IMR-90 (cell line): ENCODE measurements at regions not wholly inside any gene's neighbourhood (a gene's known extent, or its start where the extent isn't known, plus 50 kb on each side); places are given as distances from the start of the nearest gene placed in this dataset.
A peak's percentile ranks its signal among the peaks of the same experiment; 100 is the strongest.
"Not testable (repeated sequence)": the region's sequence is repeated elsewhere in the genome, so short reads cannot be mapped to it uniquely, and the experiment has no call there.

Experiments used
- ATAC-seq: fragments of 200-7000 bp; cut with Tn5 transposase; 2 replicates; pipeline ENCODE4 v1.9.1; 2020; ENCODE audit warnings: low read depth, mild to moderate bottlenecking, moderate library complexity
- BruUV-seq: library from RNA; stranded (reverse); fragments of 400-500 nt; replicated peaks from 2 replicates; lab custom pipeline; 2021; lab: Mats Ljungman, UMichigan
- CTCF ChIA-PET: fragments of 300-600 bp; formaldehyde crosslinking; extraction: SDS; loops from one replicate; lab custom pipeline; 2021; ENCODE audit warnings: antibody characterized with exemption; lab: Yijun Ruan, JAX
- POLR2A ChIA-PET: fragments of 300-600 bp; sonication (Branson Sonifier 250); formaldehyde crosslinking; loops from one replicate; lab custom pipeline; 2022; ENCODE audit warnings: antibody characterized with exemption; ENCODE audit not compliant: unreplicated experiment; lab: Charles Lee
- DNase-seq: peaks from one replicate; pipeline ENCODE4 v3.0.0; 2013
- H2AFZ ChIP-seq: replicated peaks from 2 replicates; pipeline ENCODE3; 2013; ENCODE audit warnings: low read length, mild to moderate bottlenecking; ENCODE audit not compliant: poor library complexity
- H2AK5ac ChIP-seq: 2 replicates; pipeline ENCODE4 v1.6.1; 2013; ENCODE audit warnings: low read depth, low read length, inconsistent platforms
- H2AK9ac ChIP-seq: replicated peaks from 2 replicates; pipeline ENCODE3; 2013; ENCODE audit warnings: mild to moderate bottlenecking, low read depth, low read length, moderate library complexity; ENCODE audit not compliant: poor library complexity
- H2BK120ac ChIP-seq: 2 replicates; pipeline ENCODE4 v1.6.1; 2013; ENCODE audit warnings: low read depth, low read length, inconsistent platforms
- H2BK15ac ChIP-seq: 3 replicates; pipeline ENCODE4 v1.6.1; 2013; ENCODE audit warnings: low read depth, low read length, inconsistent platforms
- H2BK20ac ChIP-seq: 2 replicates; pipeline ENCODE4 v1.6.1; 2013; ENCODE audit warnings: low read depth, mild to moderate bottlenecking, inconsistent platforms, low read length, moderate library complexity
- H2BK5ac ChIP-seq: 2 replicates; pipeline ENCODE4 v1.6.1; 2013; ENCODE audit warnings: mild to moderate bottlenecking, low read depth, low read length, inconsistent platforms; ENCODE audit not compliant: poor library complexity, severe bottlenecking
- H3K14ac ChIP-seq: replicated peaks from 2 replicates; pipeline ENCODE4 v1.6.1; 2013; ENCODE audit warnings: low read depth, low read length, inconsistent platforms
- H3K18ac ChIP-seq: 2 replicates; pipeline ENCODE4 v1.6.1; 2013; ENCODE audit warnings: low read depth, low read length, control low read depth
- H3K23ac ChIP-seq: 2 replicates; pipeline ENCODE4 v1.6.1; 2013; ENCODE audit warnings: low read depth, low read length, inconsistent platforms
- H3K27ac ChIP-seq: 2 replicates; pipeline ENCODE4 v1.5.1; 2013; ENCODE audit warnings: mild to moderate bottlenecking, control low read depth, low read length; ENCODE audit not compliant: insufficient read depth
- H3K27me3 ChIP-seq: 2 replicates; pipeline ENCODE4 v1.6.1; 2013; ENCODE audit warnings: low read length; ENCODE audit not compliant: control insufficient read depth, insufficient read depth
- H3K36me3 ChIP-seq: 2 replicates; pipeline ENCODE4 v1.6.1; 2013; ENCODE audit warnings: low read length, mixed read lengths; ENCODE audit not compliant: control insufficient read depth, insufficient read depth
- H3K4ac ChIP-seq: 2 replicates; pipeline ENCODE4 v1.6.1; 2013; ENCODE audit warnings: low read depth, low read length, inconsistent platforms
- H3K4me1 ChIP-seq: 2 replicates; pipeline ENCODE4 v1.6.1; 2013; ENCODE audit warnings: low read length, mixed read lengths; ENCODE audit not compliant: control insufficient read depth, insufficient read depth
- H3K4me2 ChIP-seq: 2 replicates; pipeline ENCODE4 v1.6.1; 2013; ENCODE audit warnings: low read depth, mild to moderate bottlenecking, control low read depth, low read length, moderate library complexity
- H3K4me3 ChIP-seq: 2 replicates; pipeline ENCODE4 v1.5.1; 2013; ENCODE audit warnings: low read depth, mild to moderate bottlenecking, control low read depth, low read length, moderate library complexity; ENCODE audit not compliant: insufficient read depth
- H3K56ac ChIP-seq: 2 replicates; pipeline ENCODE4 v1.6.1; 2013; ENCODE audit warnings: low read length, inconsistent platforms; ENCODE audit not compliant: insufficient read depth; ENCODE audit errors: extremely low read depth
- H3K79me1 ChIP-seq, 2 experiments: 2 replicates each; pipeline ENCODE4 v1.6.1; 2013; ENCODE audit warnings: low read length in 2 of 2, inconsistent platforms in 1 of 2, low read depth in 1 of 2
- H3K9ac ChIP-seq: 2 replicates; pipeline ENCODE4 v1.6.1; 2013; ENCODE audit warnings: low read depth, low read length, control low read depth
- H3K9me1 ChIP-seq: 2 replicates; pipeline ENCODE4 v1.6.1; 2013; ENCODE audit warnings: low read length, inconsistent platforms; ENCODE audit not compliant: insufficient read depth
- H3K9me3 ChIP-seq: 2 replicates; pipeline ENCODE4 v1.6.1; 2013; ENCODE audit warnings: low read length; ENCODE audit not compliant: control insufficient read depth, insufficient read depth
- H4K20me1 ChIP-seq: 2 replicates; pipeline ENCODE4 v1.6.1; 2013; ENCODE audit warnings: low read length, inconsistent platforms; ENCODE audit not compliant: insufficient read depth
- H4K5ac ChIP-seq: 2 replicates; pipeline ENCODE4 v1.6.1; 2013; ENCODE audit warnings: mild to moderate bottlenecking, low read depth, low read length, control low read depth
- H4K8ac ChIP-seq, 2 experiments: 2 replicates each; pipeline ENCODE4 v1.6.1; 2013; ENCODE audit warnings: low read depth in 2 of 2, low read length in 2 of 2, control low read depth in 1 of 2, inconsistent platforms in 1 of 2
- H4K91ac ChIP-seq: 2 replicates; pipeline ENCODE4 v1.6.1; 2013; ENCODE audit warnings: low read depth, low read length, inconsistent platforms; ENCODE audit not compliant: insufficient read depth
- CEBPB ChIP-seq: IDR thresholded peaks from 2 replicates; pipeline ENCODE4 v1.6.1; 2012; ENCODE audit warnings: low read depth, low read length, improper control_type of control experiment
- FOS ChIP-seq: fragments of 150-350 bp; IDR thresholded peaks from 2 replicates; pipeline ENCODE4 v1.6.1; 2016; ENCODE audit warnings: low read depth, low read length
- MXI1 ChIP-seq: IDR thresholded peaks from 2 replicates; pipeline ENCODE4 v1.6.1; 2012; ENCODE audit warnings: low read depth, mild to moderate bottlenecking, low read length, moderate library complexity, borderline replicate concordance
- POLR2A ChIP-seq: IDR thresholded peaks from 2 replicates; pipeline ENCODE4 v1.6.1; 2012; ENCODE audit warnings: mild to moderate bottlenecking, low read depth, low read length
- WGBS, 2 experiments: methylation state at CpG; one replicate each; pipeline versions ENCODE4 v1.1.5 to v1.1.7; 2013; ENCODE audit warnings: missing lambda C conversion rate in 2 of 2; ENCODE audit not compliant: insufficient read length in 1 of 2; ENCODE audit errors: extremely low coverage in 2 of 2; 5-methylcytosine and 5-hydroxymethylcytosine counted together
- dilution Hi-C: fragments of 300-500 bp; cut with HindIII; formaldehyde crosslinking; loops from one replicate; pipeline ENCODE4 v1.14.3; 2018; ENCODE audit warnings: low sequenced_read_pairs; ENCODE audit not compliant: unreplicated experiment
- in situ Hi-C: fragments of 300-500 bp; cut with MboI; formaldehyde crosslinking; loops from 3 replicates; pipeline ENCODE4 v1.14.3; 2019; ENCODE audit warnings: low sequenced_read_pairs, inconsistent platforms, mixed read lengths
- intact Hi-C: fragments of 100-400 bp; cut with micrococcal nuclease; formaldehyde crosslinking; loops from 2 replicates; pipeline ENCODE4 v1.10.0; 2022

GRCh38 chr11:67804435-67805252, 130.2 kb upstream of the ALDH3B2 start:
- H3K36me3 ChIP-seq, ATAC-seq, intact Hi-C loops, H3K9me3 ChIP-seq, H3K79me1 ChIP-seq, POLR2A ChIA-PET, H3K27me3 ChIP-seq, H2BK5ac ChIP-seq, H2BK120ac ChIP-seq, H4K5ac ChIP-seq, in situ Hi-C loops, H4K20me1 ChIP-seq, dilution Hi-C loops, H4K91ac ChIP-seq, CTCF ChIA-PET, H3K4me1 ChIP-seq, H3K9me1 ChIP-seq, H3K18ac ChIP-seq, H2BK15ac ChIP-seq, BruUV-seq, H2BK20ac ChIP-seq: not testable (repeated sequence)
- Histone ChIP-seq H2AK5ac (peak overlapping the region; percentile 50), H4K8ac (peak overlapping the region; percentile 69 to 93; a peak in 3 of 4 replicates), H2AFZ (peak overlapping the region; percentile 92), H3K14ac (peak overlapping the region; percentile 71; the same call in 1 of the 2 replicates), H3K9ac (peak overlapping the region; percentile 68), H3K27ac (peak overlapping the region; percentile 61), H2AK9ac (peak overlapping the region; percentile 55), H3K4me3 (peak overlapping the region; percentile 75), H3K23ac (peak overlapping the region; percentile 59; the same call in 1 of the 2 replicates), H3K4me2 (peak overlapping the region; percentile 88), H3K56ac (peak overlapping the region; percentile 17; the same call in 1 of the 2 replicates), H3K4ac (peak overlapping the region; percentile 72)
- DNase-seq: peak; percentile 71
- TF ChIP-seq POLR2A: peak; percentile 34
- TF ChIP-seq CEBPB: peak; percentile 80
- 0 out of 2 replicates have a peak, but pooled peaks have one; percentile 39 for TF ChIP-seq MXI1
- 0 out of 2 replicates have a peak, but pooled peaks have one; percentile 7 for TF ChIP-seq FOS
- WGBS, 2 experiments: 0% methylated on average over 15 of the region's 47 CpGs; no CpG with 5 or more reads in 1 of the 2 experiments

- not testable (repeated sequence) for ATAC-seq
Observed at GRCh38 chr11:67803519-67803918, 129.1 kb upstream of the ALDH3B2 start.

More at GRCh38 chr11:67803519-67803918, 129.1 kb upstream of the ALDH3B2 start:
- H2BK15ac ChIP-seq, H3K18ac ChIP-seq, H4K8ac ChIP-seq, in situ Hi-C loops, H3K9me3 ChIP-seq, H2BK5ac ChIP-seq, H3K36me3 ChIP-seq, dilution Hi-C loops, H4K5ac ChIP-seq, H3K9me1 ChIP-seq, H3K4me1 ChIP-seq, BruUV-seq, H2BK20ac ChIP-seq, DNase-seq, H3K9ac ChIP-seq, H3K23ac ChIP-seq, H3K4ac ChIP-seq, H2AK9ac ChIP-seq, POLR2A ChIA-PET, H3K14ac ChIP-seq, H4K91ac ChIP-seq, CTCF ChIA-PET, H3K4me2 ChIP-seq, intact Hi-C loops, H3K27me3 ChIP-seq, H3K4me3 ChIP-seq, H4K20me1 ChIP-seq, H3K56ac ChIP-seq, H2BK120ac ChIP-seq, H3K79me1 ChIP-seq, H2AFZ ChIP-seq, H2AK5ac ChIP-seq, H3K27ac ChIP-seq: not testable (repeated sequence)
- WGBS, 2 experiments: 68% methylated on average over 3 of the region's 4 CpGs; no CpG with 5 or more reads in 1 of the 2 experiments
